ENCODE measurements at regions not wholly inside any gene's neighbourhood (a gene's known extent, or its start where the extent isn't known, plus 50 kb on each side); places are given as distances from the start of the nearest gene placed in this dataset.

DNA sequence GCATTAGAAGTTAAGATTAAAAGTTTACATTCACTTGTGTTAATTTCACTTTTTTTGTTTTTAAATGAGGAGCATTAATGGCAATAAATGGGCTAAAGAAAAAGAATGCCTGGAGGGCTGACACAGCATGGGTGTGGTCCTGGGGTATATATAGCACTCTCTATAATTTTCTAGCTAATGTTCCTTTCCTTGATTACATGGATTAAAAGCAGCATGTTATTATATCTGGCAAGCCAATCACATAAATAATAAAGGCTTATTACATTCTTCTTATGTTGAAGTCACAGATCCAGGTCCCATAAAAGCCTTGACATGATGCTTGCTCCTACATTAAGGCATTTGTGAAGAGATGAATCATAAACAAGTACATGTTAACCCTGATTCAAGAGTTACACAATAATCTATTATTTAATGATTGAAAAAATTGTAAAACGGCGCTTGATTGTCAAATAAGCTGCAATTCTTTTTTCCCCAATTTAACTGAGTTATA, 91.4 kb downstream of the LYPLAL1 start:
- TF ChIP-seq, protein P1, sequence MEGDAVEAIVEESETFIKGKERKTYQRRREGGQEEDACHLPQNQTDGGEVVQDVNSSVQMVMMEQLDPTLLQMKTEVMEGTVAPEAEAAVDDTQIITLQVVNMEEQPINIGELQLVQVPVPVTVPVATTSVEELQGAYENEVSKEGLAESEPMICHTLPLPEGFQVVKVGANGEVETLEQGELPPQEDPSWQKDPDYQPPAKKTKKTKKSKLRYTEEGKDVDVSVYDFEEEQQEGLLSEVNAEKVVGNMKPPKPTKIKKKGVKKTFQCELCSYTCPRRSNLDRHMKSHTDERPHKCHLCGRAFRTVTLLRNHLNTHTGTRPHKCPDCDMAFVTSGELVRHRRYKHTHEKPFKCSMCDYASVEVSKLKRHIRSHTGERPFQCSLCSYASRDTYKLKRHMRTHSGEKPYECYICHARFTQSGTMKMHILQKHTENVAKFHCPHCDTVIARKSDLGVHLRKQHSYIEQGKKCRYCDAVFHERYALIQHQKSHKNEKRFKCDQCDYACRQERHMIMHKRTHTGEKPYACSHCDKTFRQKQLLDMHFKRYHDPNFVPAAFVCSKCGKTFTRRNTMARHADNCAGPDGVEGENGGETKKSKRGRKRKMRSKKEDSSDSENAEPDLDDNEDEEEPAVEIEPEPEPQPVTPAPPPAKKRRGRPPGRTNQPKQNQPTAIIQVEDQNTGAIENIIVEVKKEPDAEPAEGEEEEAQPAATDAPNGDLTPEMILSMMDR (conservative IDR thresholded peaks at IDR 0.05; ENCODE audit: low read length): no peak
- TF ChIP-seq EZH2phosphoT487 (IDR thresholded peaks at IDR 0.05; ENCODE audit: borderline replicate concordance): no peak
